ENCODE measurements at regions not wholly inside any gene's neighbourhood (a gene's known extent, or its start where the extent isn't known, plus 50 kb on each side); places are given as distances from the start of the nearest gene placed in this dataset.

GRCh38 chr3:99425930-99426329 is 212.5 kb upstream of the COL8A1 start:
- H3K9me2 ChIP-seq (ENCODE audit: insufficient read depth, low read length): no peaks in the 10 kb centered on the region
- H3K9me3 ChIP-seq (ENCODE audit: low read length): no peaks in the 10 kb centered on the region
- H3K4me3 ChIP-seq (ENCODE audit: low read depth, low read length, poor library complexity, severe bottlenecking): no peak overlapping the region
- POLR2A ChIA-PET: no interaction called here
- DNase-seq (ENCODE audit: low spot score): no peak
- BruUV-seq (replicated peaks): no TSS peak
- H3K79me2 ChIP-seq (ENCODE audit: insufficient read depth, low read depth, low read length): no peaks in the 10 kb centered on the region
- TF ChIP-seq EZH2phosphoT487 (IDR thresholded peaks at IDR 0.05; ENCODE audit: borderline replicate concordance, low read depth, low read length) (no peak), CTCF (conservative IDR thresholded peaks at IDR 0.05; ENCODE audit: low read length) (no peak)
- intact Hi-C loops (cut with micrococcal nuclease; ENCODE audit: unreplicated experiment): no loop called here
- H3K4me2 ChIP-seq (ENCODE audit: low read length): no peak overlapping the region
- no peaks in the 10 kb centered on the region for H3K4me1 ChIP-seq (ENCODE audit: insufficient read depth, low read length, poor library complexity, severe bottlenecking)
- H2AFZ ChIP-seq (ENCODE audit: low read length): no peak overlapping the region
- CTCF ChIA-PET (ENCODE audit: unreplicated experiment): no interaction called here
- no peaks in the 10 kb centered on the region for H4K20me1 ChIP-seq (ENCODE audit: insufficient read depth, low read length)
- no peaks in the 10 kb centered on the region for H3K36me3 ChIP-seq (ENCODE audit: insufficient read depth, low read length)
- H3K27ac ChIP-seq (ENCODE audit: low read depth, low read length, poor library complexity, severe bottlenecking): no peak overlapping the region

GRCh38 chr3:99419116-99419515 is 219.3 kb upstream of the COL8A1 start:
- TF ChIP-seq CTCF (conservative IDR thresholded peaks at IDR 0.05; ENCODE audit: low read length) (no peak), EZH2phosphoT487 (IDR thresholded peaks at IDR 0.05; ENCODE audit: borderline replicate concordance, low read depth, low read length) (no peak)
- H3K4me3 ChIP-seq (ENCODE audit: low read depth, low read length, poor library complexity, severe bottlenecking): no peak overlapping the region
- no peak for DNase-seq (ENCODE audit: low spot score)
- H3K9me2 ChIP-seq (ENCODE audit: insufficient read depth, low read length): no peaks in the 10 kb centered on the region
- H3K9me3 ChIP-seq (ENCODE audit: low read length): no peaks in the 10 kb centered on the region
- ChIA-PET CTCF (ENCODE audit: unreplicated experiment) (no interaction called here), POLR2A (no interaction called here)
- H3K27ac ChIP-seq (ENCODE audit: low read depth, low read length, poor library complexity, severe bottlenecking): no peak overlapping the region
- no TSS peak for BruUV-seq (replicated peaks)
- H3K79me2 ChIP-seq (ENCODE audit: insufficient read depth, low read depth, low read length): no peaks in the 10 kb centered on the region
- no peaks in the 10 kb centered on the region for H3K36me3 ChIP-seq (ENCODE audit: insufficient read depth, low read length)
- H3K4me2 ChIP-seq (ENCODE audit: low read length): no peak overlapping the region
- no peak overlapping the region for H2AFZ ChIP-seq (ENCODE audit: low read length)
- H3K4me1 ChIP-seq (ENCODE audit: insufficient read depth, low read length, poor library complexity, severe bottlenecking): no peaks in the 10 kb centered on the region
- H4K20me1 ChIP-seq (ENCODE audit: insufficient read depth, low read length): no peaks in the 10 kb centered on the region
- intact Hi-C loops (cut with micrococcal nuclease; ENCODE audit: unreplicated experiment): no loop called here

- H4K20me1 ChIP-seq (ENCODE audit: insufficient read depth, low read length): no peaks in the 10 kb centered on the region
- ChIA-PET CTCF (ENCODE audit: unreplicated experiment) (no interaction called here), POLR2A (no interaction called here)
- no peak overlapping the region for H3K27ac ChIP-seq (ENCODE audit: low read depth, low read length, poor library complexity, severe bottlenecking)
- H3K36me3 ChIP-seq (ENCODE audit: insufficient read depth, low read length): no peaks in the 10 kb centered on the region
- H2AFZ ChIP-seq (ENCODE audit: low read length): no peak overlapping the region
- TF ChIP-seq CTCF (conservative IDR thresholded peaks at IDR 0.05; ENCODE audit: low read length) (no peak), EZH2phosphoT487 (IDR thresholded peaks at IDR 0.05; ENCODE audit: borderline replicate concordance, low read depth, low read length) (no peak)
- DNase-seq (ENCODE audit: low spot score): no peak
- no TSS peak for BruUV-seq (replicated peaks)
- H3K4me1 ChIP-seq (ENCODE audit: insufficient read depth, low read length, poor library complexity, severe bottlenecking): no peaks in the 10 kb centered on the region
- H3K4me2 ChIP-seq (ENCODE audit: low read length): no peak overlapping the region
- H3K9me3 ChIP-seq (ENCODE audit: low read length): no peaks in the 10 kb centered on the region
- H3K9me2 ChIP-seq (ENCODE audit: insufficient read depth, low read length): no peaks in the 10 kb centered on the region
- intact Hi-C loops (cut with micrococcal nuclease; ENCODE audit: unreplicated experiment): no loop called here
- H3K4me3 ChIP-seq (ENCODE audit: low read depth, low read length, poor library complexity, severe bottlenecking): no peak overlapping the region
- no peaks in the 10 kb centered on the region for H3K79me2 ChIP-seq (ENCODE audit: insufficient read depth, low read depth, low read length)
Measured at GRCh38 chr3:99418709-99419108, 219.7 kb upstream of the COL8A1 start.
